GM12878 (cell line): ENCODE measurements at regions not wholly inside any gene's neighbourhood (a gene's known extent, or its start where the extent isn't known, plus 50 kb on each side); places are given as distances from the start of the nearest gene placed in this dataset.

Experiments
- CTCF ChIP-seq, 3 experiments: IDR thresholded peaks in 2 of 3; conservative IDR thresholded peaks in 1 of 3; 2 replicates each; pipeline ENCODE4 v1.5.1; 2011; ENCODE audit warnings: low read depth in 3 of 3, low read length in 3 of 3, mild to moderate bottlenecking in 3 of 3, control low read depth in 2 of 3, moderate library complexity in 2 of 3, inconsistent platforms in 1 of 3, mixed read lengths in 1 of 3; ENCODE audit not compliant: control insufficient read depth in 2 of 3, insufficient read depth in 1 of 3; ENCODE audit errors: extremely low read depth in 1 of 3
- E2F8 ChIP-seq: fragments of 450-650 bp; IDR thresholded peaks from 2 replicates; pipeline ENCODE4 v1.6.1; 2018; ENCODE audit warnings: mild to moderate bottlenecking, low read depth, moderate library complexity; ENCODE audit not compliant: partially characterized antibody
- NFIC ChIP-seq: IDR thresholded peaks from 2 replicates; pipeline ENCODE4 v1.6.1; 2012; ENCODE audit warnings: low read depth, mild to moderate bottlenecking, inconsistent platforms, low read length, moderate library complexity
- RBBP5 ChIP-seq: fragments of 200-600 bp; sonication (generic); conservative IDR thresholded peaks from 2 replicates; pipeline ENCODE4 v1.6.1; 2016
- RUNX3 ChIP-seq: IDR thresholded peaks from 2 replicates; pipeline ENCODE4 v1.6.1; 2012; ENCODE audit warnings: low read length, inconsistent platforms
- YY1 ChIP-seq: IDR thresholded peaks from 2 replicates; pipeline ENCODE4 v1.6.1; 2011; ENCODE audit warnings: low read depth, mild to moderate bottlenecking, low read length
- ZBTB4 ChIP-seq: fragments of 450-650 bp; formaldehyde crosslinking; IDR thresholded peaks from 2 replicates; pipeline ENCODE4 v1.4.0; 2022; ENCODE audit warnings: mild to moderate bottlenecking, moderate library complexity

- TF ChIP-seq E2F8, result no peak
- 0 out of 2 replicates have a peak, but pooled peaks have one; percentile 16 for TF ChIP-seq NFIC
- no peak for TF ChIP-seq RBBP5
- TF ChIP-seq YY1, result no peak
- no peak for TF ChIP-seq CTCF (IDR thresholded peaks at IDR 0.05 in 2 of 3, conservative IDR thresholded peaks at IDR 0.05 in 1 of 3; ENCODE audit: control insufficient read depth in 2 of 3, extremely low read depth in 1 of 3, insufficient read depth in 1 of 3, low read depth in 3 of 3, low read length in 3 of 3)
- peak; percentile 44; the same call in 1 of the 2 replicates for TF ChIP-seq RUNX3
- no peak for TF ChIP-seq ZBTB4 (CRISPR knock-in tag)
- TF ChIP-seq, all 136 proteins: peak for 2
Observed at GRCh38 chr1:108077991-108078390, 113.0 kb upstream of the VAV3 start (continued).
